H9 (cell line): ENCODE measurements at regions not wholly inside any gene's neighbourhood (a gene's known extent, or its start where the extent isn't known, plus 50 kb on each side); places are given as distances from the start of the nearest gene placed in this dataset.

Source experiments
- DNase-seq: peaks from one replicate; pipeline ENCODE4 v3.0.0-alpha.2; 2017
- H2AFZ ChIP-seq: one replicate; pipeline ENCODE4 v1.6.1; 2013; ENCODE audit warnings: mild to moderate bottlenecking, low read length, control low read depth, moderate library complexity
- H2AK5ac ChIP-seq: 2 replicates; pipeline ENCODE4 v1.6.1; 2013; ENCODE audit warnings: low read length, control low read depth, mixed read lengths; ENCODE audit not compliant: insufficient read length
- H2BK120ac ChIP-seq: one replicate; pipeline ENCODE4 v1.6.1; 2013; ENCODE audit warnings: low read depth, mild to moderate bottlenecking, low read length, control low read depth, inconsistent platforms; ENCODE audit not compliant: poor library complexity, severe bottlenecking
- H2BK12ac ChIP-seq: 2 replicates; pipeline ENCODE4 v1.6.1; 2013; ENCODE audit warnings: low read length, control low read depth, mixed read lengths, low read depth; ENCODE audit not compliant: insufficient read length
- H2BK15ac ChIP-seq: 2 replicates; pipeline ENCODE4 v1.6.1; 2013; ENCODE audit warnings: low read depth, low read length, control low read depth
- H2BK20ac ChIP-seq: one replicate; pipeline ENCODE4 v1.6.1; 2013; ENCODE audit warnings: low read depth, mild to moderate bottlenecking, low read length, control low read depth, inconsistent platforms; ENCODE audit not compliant: poor library complexity, severe bottlenecking
- H2BK5ac ChIP-seq: 2 replicates; pipeline ENCODE4 v1.6.1; 2013; ENCODE audit warnings: low read length, control low read depth, mixed read lengths; ENCODE audit not compliant: insufficient read length
- H3K14ac ChIP-seq: 2 replicates; pipeline ENCODE4 v1.6.1; 2013; ENCODE audit warnings: low read length, control low read depth; ENCODE audit not compliant: insufficient read depth
- H3K18ac ChIP-seq: 2 replicates; pipeline ENCODE4 v1.6.1; 2013; ENCODE audit warnings: low read depth, mild to moderate bottlenecking, mixed read lengths, low read length, control low read depth; ENCODE audit not compliant: insufficient read length
- H3K23ac ChIP-seq: 2 replicates; pipeline ENCODE4 v1.6.1; 2013; ENCODE audit warnings: low read length, control low read depth, mixed read lengths, low read depth; ENCODE audit not compliant: insufficient read length
- H3K23me2 ChIP-seq: 2 replicates; pipeline ENCODE4 v1.6.1; 2013; ENCODE audit warnings: low read depth, mild to moderate bottlenecking, mixed read lengths, low read length, control low read depth; ENCODE audit not compliant: insufficient read length, poor library complexity, severe bottlenecking
- H3K27ac ChIP-seq: 2 replicates; pipeline ENCODE4 v1.5.1; 2013; ENCODE audit warnings: low read length, control low read depth, mixed read lengths, low read depth; ENCODE audit not compliant: insufficient read length
- H3K27me3 ChIP-seq: 2 replicates; pipeline ENCODE4 v1.6.1; 2013; ENCODE audit warnings: low read length, control low read depth, inconsistent platforms; ENCODE audit not compliant: insufficient read depth
- H3K4ac ChIP-seq: 2 replicates; pipeline ENCODE4 v1.6.1; 2013; ENCODE audit warnings: low read depth, mild to moderate bottlenecking, control low read depth, inconsistent platforms, low read length, moderate library complexity
- H3K4me1 ChIP-seq: 2 replicates; pipeline ENCODE4 v1.6.1; 2013; ENCODE audit warnings: low read length, control low read depth, inconsistent platforms; ENCODE audit not compliant: insufficient read depth
- H3K4me2 ChIP-seq: 2 replicates; pipeline ENCODE4 v1.6.1; 2013; ENCODE audit warnings: low read length, control low read depth, mixed read lengths; ENCODE audit not compliant: insufficient read length, insufficient read depth
- H3K56ac ChIP-seq: 2 replicates; pipeline ENCODE4 v1.6.1; 2013; ENCODE audit warnings: low read depth, mild to moderate bottlenecking, mixed read lengths, low read length, control low read depth; ENCODE audit not compliant: insufficient read length
- H3K79me1 ChIP-seq: 2 replicates; pipeline ENCODE4 v1.6.1; 2013; ENCODE audit warnings: low read depth, mild to moderate bottlenecking, moderate library complexity, low read length, control low read depth, inconsistent platforms; ENCODE audit not compliant: insufficient read depth, poor library complexity, severe bottlenecking
- H3K79me2 ChIP-seq: 2 replicates; pipeline ENCODE4 v1.6.1; 2013; ENCODE audit warnings: low read length, control low read depth, inconsistent platforms; ENCODE audit not compliant: insufficient read depth
- H3K9ac ChIP-seq: 2 replicates; pipeline ENCODE4 v1.6.1; 2013; ENCODE audit warnings: low read length, control low read depth, mixed read lengths; ENCODE audit not compliant: insufficient read length; ENCODE audit errors: extremely low read depth
- H3K9me3 ChIP-seq: one replicate; pipeline ENCODE4 v1.6.1; 2013; ENCODE audit warnings: low read depth, low read length, inconsistent platforms; ENCODE audit not compliant: control insufficient read depth
- H3T11ph ChIP-seq: one replicate; pipeline ENCODE4 v1.6.1; 2013; ENCODE audit warnings: mild to moderate bottlenecking, low read length, control low read depth, inconsistent platforms
- H4K20me1 ChIP-seq: one replicate; pipeline ENCODE4 v1.6.1; 2013; ENCODE audit not compliant: control insufficient read depth, insufficient read length, insufficient read depth
- H4K5ac ChIP-seq: 2 replicates; pipeline ENCODE4 v1.6.1; 2013; ENCODE audit warnings: low read depth, mild to moderate bottlenecking, mixed read lengths, low read length, control low read depth; ENCODE audit not compliant: insufficient read length
- H4K8ac ChIP-seq: replicated peaks from 2 replicates; pipeline ENCODE4 v1.6.1; 2013; ENCODE audit warnings: low read length, control low read depth, mixed read lengths, low read depth; ENCODE audit not compliant: insufficient read length
- H4K91ac ChIP-seq: 2 replicates; pipeline ENCODE4 v1.6.1; 2013; ENCODE audit warnings: low read depth, mild to moderate bottlenecking, moderate library complexity, mixed read lengths, low read length, control low read depth; ENCODE audit not compliant: insufficient read length
- H3K27ac Mint-ChIP-seq, 3 experiments: 2 replicates in 2 of 3; 3 replicates in 1 of 3; pipeline ENCODE4 v1.8.0; 2020 to 2021; ENCODE audit warnings: mixed read lengths in 3 of 3, mild to moderate bottlenecking in 1 of 3, moderate library complexity in 1 of 3
- H3K27me3 Mint-ChIP-seq: 2 replicates; pipeline ENCODE4 v1.8.0; 2021; ENCODE audit warnings: low read depth, mild to moderate bottlenecking, moderate library complexity, mixed read lengths
- H3K36me3 Mint-ChIP-seq, 3 experiments: 2 replicates in 2 of 3; 3 replicates in 1 of 3; pipeline ENCODE4 v1.8.0; 2020 to 2021; ENCODE audit warnings: low read depth in 3 of 3, mixed read lengths in 3 of 3; ENCODE audit not compliant: insufficient read depth in 1 of 3
- H3K4me1 Mint-ChIP-seq, 2 experiments: 2 replicates each; pipeline ENCODE4 v1.8.0; 2020; ENCODE audit warnings: mixed read lengths in 2 of 2
- H3K4me3 Mint-ChIP-seq, 2 experiments: 2 replicates in 1 of 2; 3 replicates in 1 of 2; pipeline ENCODE4 v1.8.0; 2020 to 2021; ENCODE audit warnings: mild to moderate bottlenecking in 2 of 2, mixed read lengths in 2 of 2, moderate library complexity in 1 of 2
- H3K9me3 Mint-ChIP-seq, 2 experiments: 2 replicates in 1 of 2; 3 replicates in 1 of 2; pipeline ENCODE4 v1.8.0; 2020; ENCODE audit warnings: mild to moderate bottlenecking in 2 of 2, mixed read lengths in 2 of 2, moderate library complexity in 1 of 2
- CTCF ChIP-seq: fragments of 200-600 bp; sonication (generic); conservative IDR thresholded peaks from 3 replicates; pipeline ENCODE4 v1.8.0; 2021; ENCODE audit warnings: antibody characterized with exemption, mild to moderate bottlenecking
- WGBS: extraction: QIAGEN DNeasy Blood & Tissue Kit; methylation state at CpG from one replicate; pipeline ENCODE4 v1.1.7; 2013; ENCODE audit warnings: missing lambda C conversion rate, low lambda C conversion rate, mixed read lengths; ENCODE audit not compliant: insufficient read length; ENCODE audit errors: extremely low coverage; 5-methylcytosine and 5-hydroxymethylcytosine counted together

- no peak overlapping the region for H3K27ac ChIP-seq
- H2BK5ac ChIP-seq: no peak overlapping the region
- no peaks in the 10 kb centered on the region for H3K4me1 ChIP-seq
- no peak overlapping the region for H3K4ac ChIP-seq
- no peak overlapping the region for H3K9ac ChIP-seq
- H3K79me1 ChIP-seq: no peaks in the 10 kb centered on the region
- Mint-ChIP-seq H3K27me3 (no peaks in the 10 kb centered on the region), H3K4me3 (no peak overlapping the region), H3K36me3 (peaks cover 17 to 31% (median 25%) of the 10 kb centered on the region in 3 experiments), H3K27ac (no peak overlapping the region), H3K9me3 (peaks cover 28 to 33% of the 10 kb centered on the region in 2 experiments), H3K4me1 (peaks cover 11% of the 10 kb centered on the region in 2 experiments; a peak in 3 of 4 replicates)
- H3T11ph ChIP-seq: no peak overlapping the region
- H2BK15ac ChIP-seq: no peak overlapping the region
- H3K56ac ChIP-seq: no peak overlapping the region
- H2BK120ac ChIP-seq: no peak overlapping the region
- no peaks in the 10 kb centered on the region for H3K27me3 ChIP-seq
- no peak overlapping the region for H3K4me2 ChIP-seq
- H3K18ac ChIP-seq: no peak overlapping the region
- no peak for TF ChIP-seq CTCF
- no peak overlapping the region for H2AK5ac ChIP-seq
- no peak overlapping the region for H2BK12ac ChIP-seq
- no peaks in the 10 kb centered on the region for H3K9me3 ChIP-seq
- H2BK20ac ChIP-seq: no peak overlapping the region
- H4K91ac ChIP-seq: no peak overlapping the region
- WGBS: no CpG with 5 or more reads among the region's 1 CpG
- no peak overlapping the region for H3K14ac ChIP-seq
- H2AFZ ChIP-seq: no peak overlapping the region
- no peak for DNase-seq
- no peaks in the 10 kb centered on the region for H3K79me2 ChIP-seq
- no peaks in the 10 kb centered on the region for H4K20me1 ChIP-seq
- H3K23me2 ChIP-seq: no peaks in the 10 kb centered on the region
- no peak overlapping the region for H4K8ac ChIP-seq
- no peak overlapping the region for H3K23ac ChIP-seq
- H4K5ac ChIP-seq: no peak overlapping the region
Observed at GRCh38 chr10:64363687-64364086, 842.5 kb downstream of the REEP3 start.
